ENCODE measurements at regions not wholly inside any gene's neighbourhood (a gene's known extent, or its start where the extent isn't known, plus 50 kb on each side); places are given as distances from the start of the nearest gene placed in this dataset.
"Not testable (repeated sequence)": the region's sequence is repeated elsewhere in the genome, so short reads cannot be mapped to it uniquely, and the experiment has no call there.

DNA sequence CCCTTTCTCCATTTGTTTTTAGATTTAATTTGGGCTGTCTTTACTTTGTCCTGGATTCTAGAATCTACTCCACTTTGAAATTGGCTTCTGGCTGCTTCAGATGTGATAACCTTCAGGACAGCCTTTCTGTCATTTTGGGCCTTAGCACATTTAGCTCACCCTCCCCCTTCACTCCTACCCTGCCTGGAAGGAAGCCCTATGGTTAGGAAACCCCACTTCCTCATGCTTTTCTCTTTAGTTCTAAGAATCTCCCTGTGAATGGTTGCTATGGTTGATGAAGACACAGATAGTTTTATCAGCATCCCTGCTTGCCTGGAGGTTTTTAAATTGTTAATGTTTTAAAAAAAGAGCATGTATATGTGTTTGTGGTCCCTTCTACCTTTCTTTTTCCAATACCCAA lies 100.7 kb upstream of the PTPN13 start:
- Histone ChIP-seq H3K36me3 (ENCODE audit: insufficient read depth, low read length) (no peaks in the 10 kb centered on the region; the same call in 1 of the 2 replicates), H3K4me1 (ENCODE audit: insufficient read depth, low read length) (peaks cover 14% of the 10 kb centered on the region; the same call in 1 of the 2 replicates), H3K9me3 (ENCODE audit: control insufficient read depth, insufficient read depth, low read length) (no peaks in the 10 kb centered on the region), H3K9ac (ENCODE audit: low read depth, low read length) (no peak overlapping the region)

DNA sequence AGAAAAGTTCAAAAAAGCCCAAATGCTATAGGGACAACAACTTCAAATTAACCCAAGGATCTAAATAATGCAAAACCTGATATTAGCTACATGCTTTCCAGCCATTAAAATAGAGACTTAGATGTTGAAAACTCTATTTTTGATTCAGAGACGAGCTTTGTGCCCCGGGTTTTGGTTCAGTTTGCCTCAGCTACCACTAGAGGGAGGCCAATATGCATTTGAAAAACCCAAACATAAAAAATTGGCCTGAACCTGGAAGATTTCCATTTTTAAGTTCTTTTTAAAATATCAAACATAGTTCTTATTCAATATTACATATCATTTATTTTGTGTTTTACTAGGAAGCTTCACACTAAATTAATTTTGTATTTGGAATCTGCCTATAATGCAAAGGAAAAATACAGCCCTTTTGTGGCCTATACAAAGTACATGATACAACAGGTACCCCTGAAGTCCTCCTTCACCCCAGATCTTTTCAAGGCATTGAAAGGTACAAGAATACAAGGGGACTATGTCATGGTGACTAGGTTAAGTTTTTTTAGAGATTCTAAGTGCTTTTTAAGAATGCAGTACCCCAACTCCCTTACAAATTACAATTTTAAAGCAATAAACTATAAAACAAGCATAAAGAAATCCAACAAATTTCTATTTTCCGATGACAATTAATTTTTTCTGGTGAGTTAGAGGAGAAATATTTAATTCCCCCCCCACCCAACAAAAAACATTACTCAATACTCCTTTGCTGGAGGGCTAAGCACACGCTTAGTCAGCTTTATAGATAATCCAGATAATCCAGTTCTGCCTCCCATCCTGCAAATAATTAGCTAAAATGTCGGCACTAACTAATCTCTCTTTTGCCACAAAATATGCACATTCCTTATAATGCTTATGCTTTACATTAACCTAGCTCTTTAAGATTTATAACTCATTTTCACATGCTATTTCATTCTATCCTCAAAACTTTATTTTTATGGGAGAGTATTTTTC lies 97.7 kb upstream of the PTPN13 start:
- no peaks in the 10 kb centered on the region for H3K36me3 ChIP-seq (ENCODE audit: insufficient read depth, low read length)
- peaks cover 14% of the 10 kb centered on the region; the same call in 1 of the 2 replicates for H3K4me1 ChIP-seq (ENCODE audit: insufficient read depth, low read length)
- H3K9me3 ChIP-seq (ENCODE audit: control insufficient read depth, insufficient read depth, low read length), result no peaks in the 10 kb centered on the region
- no peak overlapping the region for H3K9ac ChIP-seq (ENCODE audit: low read depth, low read length)

GRCh38 chr4:86497131-86497530 lies 97.0 kb upstream of the PTPN13 start:
- H3K36me3 ChIP-seq (ENCODE audit: insufficient read depth, low read length), result no peaks in the 10 kb centered on the region
- no peak overlapping the region for H3K9ac ChIP-seq (ENCODE audit: low read depth, low read length)
- no peaks in the 10 kb centered on the region for H3K9me3 ChIP-seq (ENCODE audit: control insufficient read depth, insufficient read depth, low read length)
- peaks cover 12% of the 10 kb centered on the region; the same call in 1 of the 2 replicates for H3K4me1 ChIP-seq (ENCODE audit: insufficient read depth, low read length)

- Histone ChIP-seq H3K9me3 (ENCODE audit: control insufficient read depth, insufficient read depth, low read length) (no peaks in the 10 kb centered on the region), H3K9ac (ENCODE audit: low read depth, low read length) (no peak overlapping the region), H3K36me3 (ENCODE audit: insufficient read depth, low read length) (no peaks in the 10 kb centered on the region), H3K4me1 (ENCODE audit: insufficient read depth, low read length) (peaks cover 6% of the 10 kb centered on the region; the same call in 1 of the 2 replicates)
Observed at GRCh38 chr4:86497980-86498862, 95.9 kb upstream of the PTPN13 start.

DNA sequence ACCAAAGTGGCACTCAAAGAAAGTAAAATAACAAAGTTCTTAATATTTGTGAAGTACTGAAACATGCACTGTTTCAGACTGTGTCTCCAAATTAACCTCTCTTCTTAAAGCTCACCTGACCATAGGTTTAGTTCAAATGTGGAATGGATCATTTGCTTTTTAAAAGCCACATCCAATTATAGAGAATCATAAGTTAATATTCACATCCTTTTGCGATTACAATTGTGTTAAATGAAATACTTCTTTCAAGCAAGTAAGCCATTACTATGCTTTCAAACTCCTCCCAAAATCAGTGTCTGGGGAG lies 95.3 kb upstream of the PTPN13 start:
- no peak overlapping the region for H3K9ac ChIP-seq (ENCODE audit: low read depth, low read length)
- H3K4me1 ChIP-seq (ENCODE audit: insufficient read depth, low read length), result no peaks in the 10 kb centered on the region; the same call in 1 of the 2 replicates
- no peaks in the 10 kb centered on the region for H3K36me3 ChIP-seq (ENCODE audit: insufficient read depth, low read length)
- H3K9me3 ChIP-seq (ENCODE audit: control insufficient read depth, insufficient read depth, low read length), result no peaks in the 10 kb centered on the region

DNA sequence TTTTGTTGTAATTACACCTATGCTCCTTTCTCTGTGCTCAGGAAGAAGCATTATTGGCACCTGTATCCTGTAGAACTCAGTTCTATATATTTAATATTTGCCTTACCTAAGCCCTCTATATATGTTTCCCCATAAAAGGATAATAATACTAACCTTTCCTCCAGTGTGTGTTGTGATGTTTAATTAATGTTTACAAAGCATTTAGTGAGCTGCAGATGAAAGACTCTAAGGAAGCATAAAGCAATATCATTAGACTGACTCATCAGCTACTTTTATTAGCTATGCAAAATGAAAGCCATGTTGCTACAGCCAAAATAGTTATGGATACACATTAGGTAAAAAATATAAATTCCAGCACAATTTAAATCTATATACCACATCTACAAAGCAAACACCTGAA lies 93.6 kb upstream of the PTPN13 start:
- no peaks in the 10 kb centered on the region for H3K36me3 ChIP-seq (ENCODE audit: insufficient read depth, low read length)
- no peaks in the 10 kb centered on the region for H3K9me3 ChIP-seq (ENCODE audit: control insufficient read depth, insufficient read depth, low read length)
- no peaks in the 10 kb centered on the region; the same call in 1 of the 2 replicates for H3K4me1 ChIP-seq (ENCODE audit: insufficient read depth, low read length)
- no peak overlapping the region for H3K9ac ChIP-seq (ENCODE audit: low read depth, low read length)

DNA sequence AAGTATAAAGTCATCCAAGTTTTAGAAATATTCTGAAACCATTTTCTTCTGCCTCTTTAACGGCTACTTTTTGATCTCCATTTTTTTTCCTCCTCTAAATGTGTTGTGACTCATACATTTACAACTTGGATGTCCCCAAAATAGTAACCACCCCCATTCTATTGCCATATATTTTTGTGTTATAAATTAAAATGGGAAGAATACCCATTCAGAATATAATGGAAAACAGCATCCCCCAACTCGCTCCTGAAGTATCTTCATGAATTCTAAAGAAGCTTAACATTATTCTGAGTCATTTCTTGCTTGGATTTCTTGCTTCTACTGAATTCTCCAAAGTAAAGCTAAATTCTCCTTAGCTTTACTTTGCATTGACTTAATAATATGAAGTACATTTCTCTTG lies 92.0 kb upstream of the PTPN13 start:
- no peak overlapping the region for H3K9ac ChIP-seq (ENCODE audit: low read depth, low read length)
- no peaks in the 10 kb centered on the region for H3K9me3 ChIP-seq (ENCODE audit: control insufficient read depth, insufficient read depth, low read length)
- H3K36me3 ChIP-seq (ENCODE audit: insufficient read depth, low read length), result no peaks in the 10 kb centered on the region
- no peaks in the 10 kb centered on the region; the same call in 1 of the 2 replicates for H3K4me1 ChIP-seq (ENCODE audit: insufficient read depth, low read length)

DNA sequence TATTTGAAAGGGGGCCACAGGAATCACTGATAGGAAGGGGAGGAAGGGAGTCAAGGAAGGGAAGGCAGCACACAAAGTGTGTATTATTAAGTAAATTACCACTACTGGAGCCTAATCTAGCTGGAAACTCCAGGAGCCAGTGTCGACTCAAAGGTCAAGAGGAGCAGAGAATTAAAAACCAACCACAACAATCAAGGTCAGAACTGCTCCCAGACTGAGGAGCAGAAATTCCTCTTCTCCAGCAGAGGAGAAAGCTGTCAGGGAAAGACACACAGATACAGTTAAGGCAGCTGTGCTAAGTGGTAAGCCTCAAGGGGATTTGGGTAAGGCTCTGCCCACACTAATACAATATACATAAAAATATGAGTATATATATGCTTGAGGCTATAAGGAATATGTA lies 87.5 kb upstream of the PTPN13 start:
- Histone ChIP-seq H3K36me3 (ENCODE audit: insufficient read depth, low read length) (no peaks in the 10 kb centered on the region; the same call in 1 of the 2 replicates), H3K9ac (ENCODE audit: low read depth, low read length) (no peak overlapping the region), H3K4me1 (ENCODE audit: insufficient read depth, low read length) (no peaks in the 10 kb centered on the region), H3K9me3 (ENCODE audit: control insufficient read depth, insufficient read depth, low read length) (no peaks in the 10 kb centered on the region)

DNA sequence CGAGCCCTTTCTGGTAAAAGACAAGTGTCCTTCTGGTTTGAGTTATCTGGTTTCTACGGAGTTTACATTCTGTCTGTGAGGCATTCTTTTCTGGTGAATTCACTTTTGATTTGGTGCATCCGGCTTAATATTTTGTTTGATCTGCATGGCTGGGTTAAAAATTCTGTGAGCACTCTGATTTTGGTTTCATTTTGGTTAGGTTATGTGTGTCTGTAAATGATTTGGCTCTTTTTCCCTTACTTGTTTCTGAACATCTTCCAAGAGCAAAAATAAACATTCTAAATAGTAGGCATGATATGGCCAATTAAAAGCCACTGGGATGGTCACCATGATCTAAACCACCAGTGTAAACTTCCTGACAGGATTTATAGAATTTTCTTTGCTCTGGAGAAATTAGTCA lies 85.7 kb upstream of the PTPN13 start:
- H3K9me3 ChIP-seq (ENCODE audit: control insufficient read depth, insufficient read depth, low read length), result no peaks in the 10 kb centered on the region
- no peak overlapping the region for H3K9ac ChIP-seq (ENCODE audit: low read depth, low read length)
- H3K4me1 ChIP-seq (ENCODE audit: insufficient read depth, low read length), result no peaks in the 10 kb centered on the region
- H3K36me3 ChIP-seq (ENCODE audit: insufficient read depth, low read length), result no peaks in the 10 kb centered on the region; the same call in 1 of the 2 replicates

GRCh38 chr4:86511590-86511989 lies 82.5 kb upstream of the PTPN13 start:
- Histone ChIP-seq H3K9ac (ENCODE audit: low read depth, low read length) (no peak overlapping the region), H3K36me3 (ENCODE audit: insufficient read depth, low read length) (no peaks in the 10 kb centered on the region; the same call in 1 of the 2 replicates), H3K9me3 (ENCODE audit: control insufficient read depth, insufficient read depth, low read length) (0 out of 2 replicates have a peak, but pooled peaks cover under 1% of the 10 kb centered on the region), H3K4me1 (ENCODE audit: insufficient read depth, low read length) (no peaks in the 10 kb centered on the region)

GRCh38 chr4:86512631-86513030 lies 81.5 kb upstream of the PTPN13 start:
- H3K36me3 ChIP-seq (ENCODE audit: insufficient read depth, low read length), result no peaks in the 10 kb centered on the region; the same call in 1 of the 2 replicates
- H3K9ac ChIP-seq (ENCODE audit: low read depth, low read length), result no peak overlapping the region
- 0 out of 2 replicates have a peak, but pooled peaks cover 2% of the 10 kb centered on the region for H3K9me3 ChIP-seq (ENCODE audit: control insufficient read depth, insufficient read depth, low read length)
- H3K4me1 ChIP-seq (ENCODE audit: insufficient read depth, low read length), result no peaks in the 10 kb centered on the region

- H3K36me3 ChIP-seq (ENCODE audit: insufficient read depth, low read length); H3K9ac ChIP-seq (ENCODE audit: low read depth, low read length); H3K9me3 ChIP-seq (ENCODE audit: control insufficient read depth, insufficient read depth, low read length); H3K4me1 ChIP-seq (ENCODE audit: insufficient read depth, low read length): not testable (repeated sequence)
Observed at GRCh38 chr4:86515963-86516362, 78.2 kb upstream of the PTPN13 start.

DNA sequence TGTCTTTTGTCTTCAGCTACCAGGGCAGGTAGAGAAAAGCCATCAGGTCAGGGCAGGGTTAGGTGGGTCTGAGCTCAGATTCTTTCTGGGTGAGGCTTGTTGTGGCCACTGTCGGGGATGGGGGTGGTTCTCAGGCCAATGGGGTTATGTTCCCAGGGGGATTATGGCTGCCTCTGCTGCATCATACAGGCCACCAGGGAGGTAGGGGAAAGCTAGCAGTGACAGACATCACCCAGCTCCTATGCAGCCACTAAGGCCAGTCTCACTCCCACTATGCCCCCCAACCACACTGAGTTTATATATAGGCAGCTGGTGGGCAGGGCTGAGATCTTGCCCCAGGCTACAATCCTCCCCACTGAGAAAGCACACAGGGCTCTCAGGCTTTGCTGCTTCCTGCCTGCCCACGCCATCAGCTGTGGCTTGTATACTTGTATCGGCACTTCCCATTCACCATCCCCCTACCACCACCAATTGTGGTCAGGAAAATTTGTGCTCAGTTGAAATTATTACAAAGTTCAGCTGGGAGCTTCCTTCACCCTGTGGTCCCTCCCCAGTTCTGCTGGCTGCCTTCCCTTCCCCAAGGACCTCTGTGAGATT lies 72.6 kb upstream of the PTPN13 start:
- no peaks in the 10 kb centered on the region for H3K4me1 ChIP-seq (ENCODE audit: insufficient read depth, low read length)
- no peaks in the 10 kb centered on the region for H3K36me3 ChIP-seq (ENCODE audit: insufficient read depth, low read length)
- no peak overlapping the region for H3K9ac ChIP-seq (ENCODE audit: low read depth, low read length)
- peaks cover 5% of the 10 kb centered on the region; the same call in 1 of the 2 replicates for H3K9me3 ChIP-seq (ENCODE audit: control insufficient read depth, insufficient read depth, low read length)

DNA sequence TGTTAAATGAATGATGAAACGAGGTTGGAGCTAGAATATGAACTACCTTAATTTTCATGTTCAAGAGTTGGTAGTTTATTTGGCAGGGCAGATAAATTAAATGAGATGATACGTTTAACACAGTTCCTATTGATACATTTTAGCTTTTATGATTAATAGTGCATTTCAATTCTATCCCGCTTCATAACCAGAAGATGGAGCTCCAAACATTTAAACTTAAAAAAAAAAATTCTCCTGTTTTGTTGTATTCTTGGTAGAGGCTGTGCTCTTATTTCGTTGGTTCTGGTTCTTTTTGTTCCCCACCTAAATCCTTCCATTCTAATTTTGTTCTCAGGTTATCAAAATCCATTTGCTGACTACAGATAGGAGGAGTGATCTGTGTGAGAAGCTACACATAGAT lies 71.8 kb upstream of the PTPN13 start:
- Histone ChIP-seq H3K9ac (ENCODE audit: low read depth, low read length) (no peak overlapping the region), H3K4me1 (ENCODE audit: insufficient read depth, low read length) (no peaks in the 10 kb centered on the region), H3K36me3 (ENCODE audit: insufficient read depth, low read length) (no peaks in the 10 kb centered on the region), H3K9me3 (ENCODE audit: control insufficient read depth, insufficient read depth, low read length) (peaks cover 3% of the 10 kb centered on the region; the same call in 1 of the 2 replicates)
